Activated CD4-positive, alpha-beta T cell treated with anti-CD3 and anti-CD28 coated beads for 36 hours (primary cell): ENCODE measurements at regions not wholly inside any gene's neighbourhood (a gene's known extent, or its start where the extent isn't known, plus 50 kb on each side); places are given as distances from the start of the nearest gene placed in this dataset.

ENCODE experiments used
- ATAC-seq: fragments of 200-7000 bp; cut with Tn5 transposase; one replicate; pipeline ENCODE4 v1.10.0; 2021; ENCODE audit warnings: mild to moderate bottlenecking, moderate library complexity
- CTCF ChIA-PET: fragments of 350-600 bp; sonication (Branson Sonifier 250); formaldehyde crosslinking; loops from one replicate; lab custom pipeline; 2021; ENCODE audit warnings: antibody characterized with exemption; lab: Charles Lee
- POLR2A ChIA-PET: fragments of 350-600 bp; sonication (Branson Sonifier 250); formaldehyde crosslinking; loops from one replicate; lab custom pipeline; 2021; ENCODE audit warnings: antibody characterized with exemption, inconsistent platforms; lab: Charles Lee
- DNase-seq: peaks from one replicate; pipeline ENCODE4 v3.0.0-alpha.2; 2020
- H3K27ac Mint-ChIP-seq: one replicate; pipeline ENCODE4 v1.8.0; 2021; ENCODE audit warnings: mixed read lengths
- H3K27me3 Mint-ChIP-seq: one replicate; pipeline ENCODE4 v1.8.0; 2021; ENCODE audit warnings: mixed read lengths
- H3K36me3 Mint-ChIP-seq: one replicate; pipeline ENCODE4 v1.8.0; 2021; ENCODE audit warnings: low read depth, mixed read lengths
- H3K4me1 Mint-ChIP-seq: one replicate; pipeline ENCODE4 v1.8.0; 2021; ENCODE audit warnings: mixed read lengths
- H3K4me3 Mint-ChIP-seq: one replicate; pipeline ENCODE4 v1.8.0; 2021; ENCODE audit warnings: mild to moderate bottlenecking, moderate library complexity, mixed read lengths
- H3K9me3 Mint-ChIP-seq: one replicate; pipeline ENCODE4 v1.8.0; 2021; ENCODE audit warnings: low read depth, mixed read lengths
- intact Hi-C, 2 experiments: fragments of 100-400 bp; cut with DNase I in 1 of 2; cut with micrococcal nuclease in 1 of 2; formaldehyde crosslinking; loops; one replicate each; pipeline versions ENCODE4 v1.14.2 to v1.15.1; 2022 to 2024; cut with DNase I, micrococcal nuclease

DNA sequence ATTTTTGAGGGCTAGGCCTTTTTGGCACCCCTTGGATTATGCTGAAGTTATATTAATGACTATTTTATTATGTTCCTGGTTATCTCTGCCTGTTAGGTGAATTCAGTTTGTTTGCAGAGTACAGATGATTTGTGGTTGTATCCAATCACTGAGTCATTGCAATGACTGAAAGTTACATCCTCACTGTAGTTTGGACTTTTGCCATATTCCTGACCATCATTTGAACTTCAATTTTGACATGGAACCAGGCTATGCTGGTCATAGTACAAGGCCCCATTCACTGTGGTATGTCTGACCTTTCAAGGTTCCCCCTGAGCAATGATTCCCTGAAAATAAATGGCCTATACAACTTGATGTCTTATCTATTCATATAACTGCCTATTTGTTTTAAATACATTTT is 621.0 kb downstream of the CCER1 start:
- ChIA-PET CTCF (no interaction called here), POLR2A (no interaction called here)
- DNase-seq (no peak), ATAC-seq (no peak)
- Mint-ChIP-seq H3K27ac (no peak overlapping the region), H3K36me3 (no peaks in the 10 kb centered on the region), H3K27me3 (no peaks in the 10 kb centered on the region), H3K4me1 (no peaks in the 10 kb centered on the region), H3K9me3 (no peaks in the 10 kb centered on the region), H3K4me3 (no peak overlapping the region)
- intact Hi-C loops, result no loop called here

- no peaks in the 10 kb centered on the region for H3K4me1 Mint-ChIP-seq
- POLR2A ChIA-PET, result no interaction called here
- no peaks in the 10 kb centered on the region for H3K9me3 Mint-ChIP-seq
- H3K36me3 Mint-ChIP-seq, result no peaks in the 10 kb centered on the region
- no peak for ATAC-seq
- DNase-seq, result no peak
- CTCF ChIA-PET, result no interaction called here
- H3K27me3 Mint-ChIP-seq, result no peaks in the 10 kb centered on the region
- H3K4me3 Mint-ChIP-seq, result no peak overlapping the region
- intact Hi-C loops, result no loop called here
- no peak overlapping the region for H3K27ac Mint-ChIP-seq
Measured at GRCh38 chr12:90333424-90333823, 621.6 kb downstream of the CCER1 start.

DNA sequence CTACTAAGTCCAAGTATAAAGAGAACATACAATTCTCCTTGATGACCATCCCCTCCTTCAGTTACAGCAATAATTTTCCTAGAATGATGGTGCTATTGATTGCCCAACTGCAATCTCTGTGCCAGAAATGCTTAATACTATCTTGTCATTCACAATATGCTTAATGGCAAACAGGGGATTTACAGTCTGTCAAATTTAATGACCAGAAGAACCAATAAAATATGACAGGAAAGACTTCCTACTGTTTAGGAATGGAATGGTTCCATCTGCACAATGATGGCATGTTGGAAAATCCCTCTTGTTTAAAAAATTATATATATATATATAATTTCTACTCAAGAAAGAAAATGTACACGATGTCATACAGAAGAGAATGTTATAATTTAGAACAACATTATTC is 623.2 kb downstream of the CCER1 start:
- ChIA-PET POLR2A (no interaction called here), CTCF (no interaction called here)
- Mint-ChIP-seq H3K27ac (no peak overlapping the region), H3K27me3 (peaks cover 3% of the 10 kb centered on the region), H3K36me3 (no peaks in the 10 kb centered on the region), H3K4me3 (no peak overlapping the region), H3K9me3 (no peaks in the 10 kb centered on the region), H3K4me1 (no peaks in the 10 kb centered on the region)
- intact Hi-C loops, result no loop called here
- no peak for DNase-seq
- ATAC-seq, result no peak

DNA sequence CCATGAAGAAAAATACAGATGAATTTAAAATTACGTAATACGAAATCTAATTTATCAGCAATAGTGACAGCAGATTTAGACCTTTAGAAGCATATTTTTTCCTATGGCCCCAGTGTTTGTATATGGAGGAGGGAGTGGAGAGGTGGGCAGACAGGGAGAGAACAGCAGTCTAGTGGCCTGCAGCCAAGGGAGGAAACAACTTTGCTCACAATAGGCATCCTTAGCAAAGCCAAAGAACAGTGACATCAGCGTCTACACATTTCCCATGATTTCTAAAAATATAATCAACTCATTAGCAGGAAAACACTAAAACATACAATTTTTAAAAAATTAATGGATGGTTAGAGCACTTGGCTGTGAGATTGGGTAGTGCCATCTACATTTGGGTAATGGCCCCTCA is 622.6 kb upstream of the ATP2B1 start:
- H3K4me1 Mint-ChIP-seq, result no peaks in the 10 kb centered on the region
- DNase-seq, result no peak
- H3K4me3 Mint-ChIP-seq, result no peak overlapping the region
- CTCF ChIA-PET, result interaction anchor here (0.7 kb wide), 1 partner anchor 564 kb away, joined by 3 read pairs; no protein-coding TSS in a partner anchor
- no peak overlapping the region for H3K27ac Mint-ChIP-seq
- H3K9me3 Mint-ChIP-seq, result no peaks in the 10 kb centered on the region
- ATAC-seq, result no peak
- intact Hi-C loops, result no loop called here
- H3K36me3 Mint-ChIP-seq, result no peaks in the 10 kb centered on the region
- POLR2A ChIA-PET, result no interaction called here
- peaks cover 3% of the 10 kb centered on the region for H3K27me3 Mint-ChIP-seq

DNA sequence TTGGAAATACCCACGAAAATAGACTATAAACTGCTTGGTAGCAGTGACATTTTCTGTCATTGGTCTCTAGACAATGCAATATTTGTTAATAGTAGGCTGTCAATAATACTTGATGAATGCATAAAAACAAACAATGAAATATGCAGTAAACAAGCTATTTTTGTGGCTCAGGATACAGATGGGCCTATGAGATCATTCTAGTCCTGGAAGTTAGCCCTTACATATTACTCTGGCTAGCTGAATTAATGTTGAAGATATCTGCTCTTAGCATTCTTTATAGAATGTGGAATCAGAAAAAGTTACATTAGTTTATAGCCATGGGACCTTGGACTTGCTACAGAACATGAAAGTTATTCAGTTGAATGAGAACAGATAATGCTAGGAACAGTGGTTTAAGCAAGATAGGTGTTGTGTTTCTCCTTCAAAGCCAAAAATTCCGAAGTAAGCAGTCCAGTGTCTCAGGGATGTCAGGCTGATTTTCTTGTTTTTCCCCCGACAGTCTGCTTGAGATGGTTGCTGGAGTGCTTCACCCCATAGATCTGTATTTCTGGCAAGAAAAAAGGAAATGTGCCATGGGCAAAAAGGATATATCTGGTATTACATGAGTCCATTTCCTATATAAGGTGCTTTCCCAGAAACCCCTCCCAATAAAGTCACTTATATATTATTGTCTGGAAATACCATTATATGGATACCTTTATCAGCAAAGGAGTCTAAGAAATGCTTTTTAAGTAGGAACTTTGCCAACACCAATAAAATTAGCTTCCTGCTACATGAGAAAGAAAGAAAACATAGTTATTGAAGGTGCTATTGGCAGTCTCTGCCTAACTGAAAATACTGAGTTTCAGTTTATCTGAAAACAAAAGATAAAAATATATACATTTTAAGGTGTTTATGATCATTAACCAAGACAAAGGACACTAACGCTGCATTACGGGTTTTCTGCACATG is 619.4 kb upstream of the ATP2B1 start:
- intact Hi-C loops, result no loop called here
- ATAC-seq (no peak), DNase-seq (no peak)
- H3K4me3 Mint-ChIP-seq, result no peak overlapping the region
- peaks cover 3% of the 10 kb centered on the region for H3K27me3 Mint-ChIP-seq
- H3K36me3 Mint-ChIP-seq, result no peaks in the 10 kb centered on the region
- no peak overlapping the region for H3K27ac Mint-ChIP-seq
- ChIA-PET CTCF (no interaction called here), POLR2A (no interaction called here)
- no peaks in the 10 kb centered on the region for H3K9me3 Mint-ChIP-seq
- H3K4me1 Mint-ChIP-seq, result no peaks in the 10 kb centered on the region

GRCh38 chr12:90323217-90323616 is 614.6 kb upstream of the ATP2B1 start:
- no peak overlapping the region for H3K27ac Mint-ChIP-seq
- ChIA-PET CTCF (no interaction called here), POLR2A (no interaction called here)
- H3K4me3 Mint-ChIP-seq, result no peak overlapping the region
- ATAC-seq (no peak), DNase-seq (no peak)
- H3K36me3 Mint-ChIP-seq, result no peaks in the 10 kb centered on the region
- no peaks in the 10 kb centered on the region for H3K9me3 Mint-ChIP-seq
- intact Hi-C loops, result no loop called here
- no peaks in the 10 kb centered on the region for H3K4me1 Mint-ChIP-seq
- H3K27me3 Mint-ChIP-seq, result peaks cover 3% of the 10 kb centered on the region

GRCh38 chr12:90322006-90322405 is 613.4 kb upstream of the ATP2B1 start:
- no peaks in the 10 kb centered on the region for H3K4me1 Mint-ChIP-seq
- intact Hi-C loops, result no loop called here
- H3K9me3 Mint-ChIP-seq, result no peaks in the 10 kb centered on the region
- ATAC-seq, result no peak
- H3K27ac Mint-ChIP-seq, result no peak overlapping the region
- ChIA-PET POLR2A (no interaction called here), CTCF (no interaction called here)
- no peaks in the 10 kb centered on the region for H3K27me3 Mint-ChIP-seq
- H3K4me3 Mint-ChIP-seq, result no peak overlapping the region
- DNase-seq, result no peak
- no peaks in the 10 kb centered on the region for H3K36me3 Mint-ChIP-seq

GRCh38 chr12:90321369-90321768 is 612.7 kb upstream of the ATP2B1 start:
- Mint-ChIP-seq H3K27me3 (no peaks in the 10 kb centered on the region), H3K4me3 (no peak overlapping the region), H3K4me1 (no peaks in the 10 kb centered on the region), H3K27ac (no peak overlapping the region), H3K36me3 (no peaks in the 10 kb centered on the region), H3K9me3 (no peaks in the 10 kb centered on the region)
- POLR2A ChIA-PET, result no interaction called here
- ATAC-seq, result no peak
- no peak for DNase-seq
- intact Hi-C loops, result no loop called here
- CTCF ChIA-PET, result no interaction called here

GRCh38 chr12:90311561-90311960 is 602.9 kb upstream of the ATP2B1 start:
- CTCF ChIA-PET, result interaction anchor here (1.4 kb wide), 1 partner anchor 12 kb away, joined by 3 read pairs; no protein-coding TSS in a partner anchor
- H3K27me3 Mint-ChIP-seq, result peaks cover 10% of the 10 kb centered on the region
- H3K4me3 Mint-ChIP-seq, result no peak overlapping the region
- ATAC-seq, result no peak
- DNase-seq, result no peak
- H3K9me3 Mint-ChIP-seq, result no peaks in the 10 kb centered on the region
- intact Hi-C loops, result no loop called here
- no peak overlapping the region for H3K27ac Mint-ChIP-seq
- H3K36me3 Mint-ChIP-seq, result no peaks in the 10 kb centered on the region
- POLR2A ChIA-PET, result no interaction called here
- H3K4me1 Mint-ChIP-seq, result no peaks in the 10 kb centered on the region

GRCh38 chr12:90305379-90305778 is 596.7 kb upstream of the ATP2B1 start:
- ATAC-seq (no peak), DNase-seq (no peak)
- no peaks in the 10 kb centered on the region for H3K9me3 Mint-ChIP-seq
- H3K4me3 Mint-ChIP-seq, result no peak overlapping the region
- intact Hi-C loops, result no loop called here
- CTCF ChIA-PET, result no interaction called here
- no peaks in the 10 kb centered on the region for H3K4me1 Mint-ChIP-seq
- H3K27ac Mint-ChIP-seq, result no peak overlapping the region
- POLR2A ChIA-PET, result no interaction called here
- H3K36me3 Mint-ChIP-seq, result no peaks in the 10 kb centered on the region
- H3K27me3 Mint-ChIP-seq, result peaks cover 11% of the 10 kb centered on the region

GRCh38 chr12:90304231-90304630 is 595.6 kb upstream of the ATP2B1 start:
- no peak for DNase-seq
- POLR2A ChIA-PET, result no interaction called here
- H3K9me3 Mint-ChIP-seq, result no peaks in the 10 kb centered on the region
- peaks cover 11% of the 10 kb centered on the region for H3K27me3 Mint-ChIP-seq
- no peaks in the 10 kb centered on the region for H3K36me3 Mint-ChIP-seq
- CTCF ChIA-PET, result no interaction called here
- no peak overlapping the region for H3K27ac Mint-ChIP-seq
- H3K4me1 Mint-ChIP-seq, result peaks cover 9% of the 10 kb centered on the region
- H3K4me3 Mint-ChIP-seq, result no peak overlapping the region
- no peak for ATAC-seq
- intact Hi-C loops, result no loop called here

- peaks cover 11% of the 10 kb centered on the region for H3K27me3 Mint-ChIP-seq
- CTCF ChIA-PET, result no interaction called here
- H3K27ac Mint-ChIP-seq, result no peak overlapping the region
- DNase-seq (no peak), ATAC-seq (no peak)
- H3K36me3 Mint-ChIP-seq, result no peaks in the 10 kb centered on the region
- no peaks in the 10 kb centered on the region for H3K9me3 Mint-ChIP-seq
- H3K4me1 Mint-ChIP-seq, result peaks cover 14% of the 10 kb centered on the region
- POLR2A ChIA-PET, result no interaction called here
- intact Hi-C loops, result no loop called here
- H3K4me3 Mint-ChIP-seq, result no peak overlapping the region
Measured at GRCh38 chr12:90303771-90304170, 595.1 kb upstream of the ATP2B1 start.
